ENCODE measurements at regions not wholly inside any gene's neighbourhood (a gene's known extent, or its start where the extent isn't known, plus 50 kb on each side); places are given as distances from the start of the nearest gene placed in this dataset.

DNA sequence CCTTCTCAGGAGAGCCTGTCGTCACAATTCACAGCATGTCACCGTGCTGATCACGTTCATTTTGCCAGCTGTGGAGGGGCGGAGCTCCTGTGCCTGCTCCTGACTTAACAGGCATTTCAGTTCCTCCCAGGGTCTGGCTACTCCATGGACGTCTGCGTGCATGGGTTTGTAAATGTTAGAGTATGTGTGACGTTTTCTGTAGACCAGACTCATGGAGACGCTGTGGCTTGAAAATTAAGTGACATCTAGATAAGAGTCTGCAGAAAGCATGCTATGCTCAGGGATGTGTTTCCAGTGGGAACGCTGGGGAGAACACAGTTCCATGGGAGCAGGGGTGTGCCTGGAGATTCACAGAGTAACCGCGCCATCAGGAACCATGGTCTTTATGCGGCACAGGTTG, 804.0 kb downstream of the TBC1D22A start:
- TF ChIP-seq, protein P1, sequence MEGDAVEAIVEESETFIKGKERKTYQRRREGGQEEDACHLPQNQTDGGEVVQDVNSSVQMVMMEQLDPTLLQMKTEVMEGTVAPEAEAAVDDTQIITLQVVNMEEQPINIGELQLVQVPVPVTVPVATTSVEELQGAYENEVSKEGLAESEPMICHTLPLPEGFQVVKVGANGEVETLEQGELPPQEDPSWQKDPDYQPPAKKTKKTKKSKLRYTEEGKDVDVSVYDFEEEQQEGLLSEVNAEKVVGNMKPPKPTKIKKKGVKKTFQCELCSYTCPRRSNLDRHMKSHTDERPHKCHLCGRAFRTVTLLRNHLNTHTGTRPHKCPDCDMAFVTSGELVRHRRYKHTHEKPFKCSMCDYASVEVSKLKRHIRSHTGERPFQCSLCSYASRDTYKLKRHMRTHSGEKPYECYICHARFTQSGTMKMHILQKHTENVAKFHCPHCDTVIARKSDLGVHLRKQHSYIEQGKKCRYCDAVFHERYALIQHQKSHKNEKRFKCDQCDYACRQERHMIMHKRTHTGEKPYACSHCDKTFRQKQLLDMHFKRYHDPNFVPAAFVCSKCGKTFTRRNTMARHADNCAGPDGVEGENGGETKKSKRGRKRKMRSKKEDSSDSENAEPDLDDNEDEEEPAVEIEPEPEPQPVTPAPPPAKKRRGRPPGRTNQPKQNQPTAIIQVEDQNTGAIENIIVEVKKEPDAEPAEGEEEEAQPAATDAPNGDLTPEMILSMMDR (IDR thresholded peaks at IDR 0.05), result no peak
- no peak for TF ChIP-seq ZFX (IDR thresholded peaks at IDR 0.05; ENCODE audit: borderline replicate concordance)
